ENCODE measurements at regions not wholly inside any gene's neighbourhood (a gene's known extent, or its start where the extent isn't known, plus 50 kb on each side); places are given as distances from the start of the nearest gene placed in this dataset.

DNA sequence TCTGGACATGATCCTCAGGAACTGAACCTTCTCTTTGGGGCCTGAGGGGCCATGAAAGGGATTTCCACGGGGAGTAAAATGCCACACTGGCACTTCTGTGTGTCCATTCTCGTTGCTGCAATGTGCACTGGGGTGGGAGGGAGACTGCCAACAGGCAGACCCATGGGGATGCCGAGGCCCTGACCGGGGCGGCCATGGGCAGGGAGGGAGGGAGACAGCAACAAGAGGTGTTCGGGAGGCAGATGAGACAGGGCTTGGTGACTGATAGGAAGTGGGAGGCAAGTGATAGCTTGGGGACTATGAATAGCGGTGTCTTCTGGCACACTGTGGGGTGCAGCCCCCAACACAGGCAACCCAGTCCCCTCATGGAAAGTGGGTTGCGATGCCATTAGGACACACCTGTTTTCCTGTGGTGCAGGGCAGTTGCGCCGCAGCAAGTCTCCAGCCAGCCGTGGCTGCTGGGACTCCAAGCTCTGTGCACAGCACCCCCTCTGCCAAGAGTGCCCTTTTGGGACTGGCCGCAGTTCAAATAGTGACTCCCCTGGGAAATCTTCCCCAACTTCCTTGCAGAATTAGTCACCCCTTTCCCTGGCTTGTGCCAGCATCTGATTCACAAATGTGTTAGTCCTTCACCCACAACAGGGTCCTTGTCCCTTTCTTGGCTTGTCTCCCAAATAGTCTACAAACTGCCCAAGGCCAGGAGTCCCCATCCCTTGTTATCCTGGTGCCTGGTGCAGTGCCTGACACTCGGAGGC lies 88.8 kb downstream of the CHST1 start:
- Mint-ChIP-seq H3K27me3 (peaks cover 32% of the 10 kb centered on the region), H3K36me3 (ENCODE audit: insufficient read depth) (no peaks in the 10 kb centered on the region), H3K4me1 (ENCODE audit: low read depth) (no peaks in the 10 kb centered on the region), H3K4me3 (ENCODE audit: low read depth) (no peak overlapping the region), H3K27ac (no peak overlapping the region), H3K9me3 (ENCODE audit: low read depth) (no peaks in the 10 kb centered on the region)
- TF ChIP-seq CTCF (IDR thresholded peaks at IDR 0.05; ENCODE audit: unreplicated experiment): no peak
- no peak for DNase-seq (ENCODE audit: low spot score, unreplicated experiment)

GRCh38 chr11:45573728-45574127 lies 91.7 kb downstream of the CHST1 start:
- H3K36me3 Mint-ChIP-seq (ENCODE audit: insufficient read depth): no peaks in the 10 kb centered on the region
- H3K4me3 Mint-ChIP-seq (ENCODE audit: low read depth): no peak overlapping the region
- TF ChIP-seq CTCF (IDR thresholded peaks at IDR 0.05; ENCODE audit: unreplicated experiment): no peak
- H3K27me3 Mint-ChIP-seq: peaks cover 25% of the 10 kb centered on the region
- no peak for DNase-seq (ENCODE audit: low spot score, unreplicated experiment)
- no peaks in the 10 kb centered on the region for H3K4me1 Mint-ChIP-seq (ENCODE audit: low read depth)
- H3K27ac Mint-ChIP-seq: no peak overlapping the region
- no peaks in the 10 kb centered on the region for H3K9me3 Mint-ChIP-seq (ENCODE audit: low read depth)

DNA sequence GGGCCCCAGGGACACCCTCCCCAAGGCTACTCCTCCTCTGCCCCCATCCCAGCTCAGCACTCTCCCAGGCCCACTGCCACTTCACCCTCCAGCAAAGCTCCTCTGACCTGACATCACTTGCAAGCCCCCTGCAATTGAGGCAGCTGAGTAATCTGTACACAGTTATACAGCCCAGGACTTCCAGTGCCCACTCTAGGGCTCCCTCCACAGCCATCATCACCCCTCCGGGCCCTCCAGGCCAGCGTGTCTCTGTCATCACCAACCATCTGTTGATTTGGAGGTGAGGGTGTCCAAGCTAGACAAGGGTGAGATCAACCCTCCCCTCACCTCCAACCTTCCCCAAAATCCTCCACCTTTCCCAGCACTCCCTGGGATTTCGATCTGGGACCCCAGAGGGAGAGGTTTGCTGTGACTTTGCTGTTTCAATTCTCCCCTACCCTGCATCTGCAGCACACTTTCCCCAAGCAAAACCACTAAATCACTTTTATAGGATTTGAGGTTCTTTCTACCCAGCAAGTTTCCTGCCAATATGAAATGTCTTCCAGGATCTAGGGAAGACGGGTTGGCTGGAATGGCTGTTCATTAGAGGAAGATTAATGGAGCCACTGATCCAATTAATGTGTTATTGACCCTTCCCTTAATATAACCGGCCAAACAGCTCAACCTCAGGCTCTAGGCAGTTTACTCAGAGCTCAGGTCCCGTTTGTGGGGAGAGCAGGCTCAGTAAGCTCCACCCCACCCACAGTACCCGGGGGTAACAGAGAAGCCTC lies 92.9 kb downstream of the CHST1 start:
- no peaks in the 10 kb centered on the region for H3K9me3 Mint-ChIP-seq (ENCODE audit: low read depth)
- H3K4me3 Mint-ChIP-seq (ENCODE audit: low read depth): no peak overlapping the region
- no peak overlapping the region for H3K27ac Mint-ChIP-seq
- DNase-seq (ENCODE audit: low spot score, unreplicated experiment): no peak
- no peaks in the 10 kb centered on the region for H3K36me3 Mint-ChIP-seq (ENCODE audit: insufficient read depth)
- no peak for TF ChIP-seq CTCF (IDR thresholded peaks at IDR 0.05; ENCODE audit: unreplicated experiment)
- H3K27me3 Mint-ChIP-seq: peaks cover 24% of the 10 kb centered on the region
- H3K4me1 Mint-ChIP-seq (ENCODE audit: low read depth): no peaks in the 10 kb centered on the region

DNA sequence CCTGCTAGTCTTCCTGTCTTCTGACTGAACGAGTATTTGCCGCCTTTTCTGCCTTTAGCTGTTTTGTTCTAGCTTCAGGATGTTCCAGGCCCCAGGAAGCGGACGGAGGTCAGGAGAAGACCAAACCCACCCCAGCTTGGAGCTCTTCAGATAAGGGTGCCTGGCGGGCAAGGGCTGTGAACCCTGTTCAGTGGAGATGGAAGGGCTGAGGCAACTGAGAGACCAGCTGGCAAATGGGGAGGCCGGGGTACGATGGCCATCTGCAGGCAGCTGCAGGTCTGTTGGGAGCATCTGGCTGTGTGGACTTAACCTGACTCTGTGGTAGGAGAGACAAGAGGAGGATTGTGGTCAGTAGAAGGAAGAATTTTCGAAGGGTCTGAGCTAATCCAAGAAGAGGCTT lies 95.6 kb downstream of the CHST1 start:
- Mint-ChIP-seq H3K36me3 (ENCODE audit: insufficient read depth) (no peaks in the 10 kb centered on the region), H3K4me1 (ENCODE audit: low read depth) (no peaks in the 10 kb centered on the region), H3K9me3 (ENCODE audit: low read depth) (no peaks in the 10 kb centered on the region), H3K4me3 (ENCODE audit: low read depth) (no peak overlapping the region), H3K27me3 (peaks cover 33% of the 10 kb centered on the region), H3K27ac (no peak overlapping the region)
- DNase-seq (ENCODE audit: low spot score, unreplicated experiment): no peak
- no peak for TF ChIP-seq CTCF (IDR thresholded peaks at IDR 0.05; ENCODE audit: unreplicated experiment)

DNA sequence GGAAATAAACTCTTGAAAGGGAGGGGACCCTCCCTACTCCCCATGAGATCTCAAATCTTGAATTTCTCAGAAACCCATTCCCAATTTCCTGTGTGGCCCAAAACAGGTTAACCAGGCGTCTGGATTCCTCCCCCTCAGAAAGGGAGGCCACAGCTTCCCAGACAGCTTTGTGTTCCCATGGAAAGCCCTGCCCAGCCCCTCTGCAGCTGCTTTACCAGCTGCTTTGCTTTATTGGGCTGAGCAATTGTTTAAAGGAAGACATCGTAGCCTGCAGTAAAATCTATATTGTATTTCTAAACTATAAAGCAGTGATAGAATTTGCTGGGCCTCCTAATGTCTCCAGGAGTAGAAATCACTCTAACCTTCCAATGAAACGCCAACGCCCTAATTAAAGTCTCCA lies 97.4 kb downstream of the CHST1 start:
- Mint-ChIP-seq H3K9me3 (ENCODE audit: low read depth) (no peaks in the 10 kb centered on the region), H3K36me3 (ENCODE audit: insufficient read depth) (no peaks in the 10 kb centered on the region), H3K27me3 (peaks cover 43% of the 10 kb centered on the region), H3K4me1 (ENCODE audit: low read depth) (no peaks in the 10 kb centered on the region), H3K4me3 (ENCODE audit: low read depth) (no peak overlapping the region), H3K27ac (no peak overlapping the region)
- no peak for TF ChIP-seq CTCF (IDR thresholded peaks at IDR 0.05; ENCODE audit: unreplicated experiment)
- DNase-seq (ENCODE audit: low spot score, unreplicated experiment): no peak
